Coronary artery (tissue), 2 donors: ENCODE measurements at regions not wholly inside any gene's neighbourhood (a gene's known extent, or its start where the extent isn't known, plus 50 kb on each side); places are given as distances from the start of the nearest gene placed in this dataset.

Experiments used
- DNase-seq: peaks from one replicate; pipeline ENCODE4 v3.0.0-alpha.2; 2017; ENCODE audit warnings: low spot score
- H3K27ac ChIP-seq, 2 donors: fragments of 200-600 bp; sonication (generic); one replicate each; pipeline ENCODE4 v1.5.1; 2016 to 2019
- H3K4me3 ChIP-seq: fragments of 200-600 bp; sonication (generic); 2 replicates; pipeline ENCODE4 v1.5.1; 2016; ENCODE audit warnings: mild to moderate bottlenecking, moderate library complexity
- CTCF ChIP-seq: fragments of 200-600 bp; sonication (generic); IDR thresholded peaks from one replicate; pipeline ENCODE4 v1.5.1; 2019; ENCODE audit warnings: antibody characterized with exemption

DNA sequence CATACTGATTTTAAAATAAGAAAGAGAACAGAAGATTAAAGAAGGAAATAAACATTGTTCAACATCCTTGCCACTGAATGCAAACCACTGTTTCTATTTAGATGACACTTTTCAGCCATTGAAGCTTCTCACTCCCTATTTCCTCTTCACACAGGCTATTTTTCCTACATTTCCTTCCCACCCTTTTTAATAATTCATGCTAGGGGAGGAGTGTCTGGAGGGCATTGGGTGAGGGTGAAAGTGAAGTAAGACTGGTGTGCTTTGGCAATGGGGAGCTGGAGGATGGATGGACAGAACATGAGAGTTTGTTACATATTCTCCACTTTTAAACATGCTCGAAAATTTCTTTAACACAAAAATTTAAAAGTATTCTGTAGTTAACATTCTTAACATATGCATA, 168.8 kb upstream of the GLI3 start:
- no peak for TF ChIP-seq CTCF
- H3K27ac ChIP-seq, result no peak overlapping the region
- DNase-seq, result no peak
- no peak overlapping the region for H3K4me3 ChIP-seq

- DNase-seq, result no peak
- Histone ChIP-seq H3K27ac (no peak overlapping the region), H3K4me3 (no peak overlapping the region)
- no peak for TF ChIP-seq CTCF
Measured at GRCh38 chr7:42403831-42404230, 166.8 kb upstream of the GLI3 start.

GRCh38 chr7:42400961-42401360, 164.0 kb upstream of the GLI3 start:
- Histone ChIP-seq H3K27ac (no peak overlapping the region), H3K4me3 (no peak overlapping the region)
- no peak for DNase-seq
- no peak for TF ChIP-seq CTCF

DNA sequence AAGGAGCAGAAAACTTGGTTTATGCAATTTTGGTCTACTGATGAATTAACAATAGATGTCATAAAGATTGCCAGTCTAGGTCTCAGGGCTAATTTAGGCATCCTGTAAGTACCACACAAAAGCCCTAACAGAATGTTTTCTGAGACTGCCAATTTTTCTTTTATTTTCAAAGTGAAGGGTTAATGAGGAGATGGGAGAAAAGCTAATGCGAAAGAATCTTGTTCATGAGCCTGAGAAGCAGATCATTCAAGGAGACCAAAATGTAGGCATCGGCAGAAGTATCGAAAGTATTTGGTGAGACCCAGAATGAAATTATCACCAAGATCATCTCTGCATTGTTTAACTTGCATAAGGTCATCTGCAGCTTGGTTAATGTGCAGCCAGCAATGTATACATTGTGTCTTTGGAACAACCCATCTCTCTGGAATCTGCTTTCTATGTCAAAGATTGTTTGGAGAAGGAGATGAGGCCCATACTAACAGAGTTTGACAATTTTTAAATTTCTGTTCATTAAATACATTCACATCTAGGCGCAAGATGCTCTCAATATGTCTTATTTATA, 163.3 kb upstream of the GLI3 start:
- no peak for DNase-seq
- Histone ChIP-seq H3K4me3 (no peak overlapping the region), H3K27ac (no peak overlapping the region)
- no peak for TF ChIP-seq CTCF

GRCh38 chr7:42395607-42396006, 158.6 kb upstream of the GLI3 start:
- DNase-seq, result no peak
- TF ChIP-seq CTCF, result no peak
- Histone ChIP-seq H3K27ac (no peak overlapping the region), H3K4me3 (no peak overlapping the region)

DNA sequence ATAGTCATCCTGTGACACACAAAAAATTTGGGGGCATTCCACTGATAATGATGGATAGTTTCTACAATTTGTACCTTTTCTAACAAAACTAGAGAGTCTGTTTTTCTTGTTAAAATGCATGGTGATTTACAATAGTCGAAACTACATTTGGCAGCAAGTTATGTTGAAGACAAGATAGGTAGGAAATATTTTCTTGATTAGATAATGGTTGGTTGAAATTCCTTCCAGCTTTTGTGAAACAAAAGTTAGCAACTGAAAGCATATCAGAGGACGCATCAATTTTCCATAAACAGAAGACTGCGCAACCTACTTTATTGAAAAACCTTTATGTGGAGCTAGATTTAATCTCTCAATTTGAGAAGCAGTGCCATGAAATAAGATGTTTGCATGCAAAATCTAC, 155.8 kb upstream of the GLI3 start:
- no peak for TF ChIP-seq CTCF
- no peak for DNase-seq
- Histone ChIP-seq H3K27ac (no peak overlapping the region), H3K4me3 (no peak overlapping the region)

GRCh38 chr7:42389697-42390096, 152.7 kb upstream of the GLI3 start:
- no peak for TF ChIP-seq CTCF
- DNase-seq, result no peak
- no peak overlapping the region for H3K27ac ChIP-seq
- no peak overlapping the region for H3K4me3 ChIP-seq
